RWPE2 (cell line): ENCODE measurements at regions not wholly inside any gene's neighbourhood (a gene's known extent, or its start where the extent isn't known, plus 50 kb on each side); places are given as distances from the start of the nearest gene placed in this dataset.

Source experiments
- ATAC-seq: fragments of 200-7000 bp; cut with Tn5 transposase; 3 replicates; pipeline ENCODE4 v1.9.1; 2021; ENCODE audit warnings: low read depth
- DNase-seq: peaks from one replicate; pipeline ENCODE4 v3.0.0-alpha.2; 2020; ENCODE audit warnings: low spot score
- H3K27ac ChIP-seq: fragments of 450-650 bp; 2 replicates; pipeline ENCODE4 v1.5.1; 2017; ENCODE audit warnings: mild to moderate bottlenecking; ENCODE audit not compliant: poor library complexity, severe bottlenecking
- H3K27me3 ChIP-seq: fragments of 250-450 bp; sonication (Bioruptor Pico); 2 replicates; pipeline ENCODE4 v1.5.1; 2021; ENCODE audit warnings: mild to moderate bottlenecking, moderate library complexity; ENCODE audit not compliant: insufficient read depth, poor library complexity, severe bottlenecking
- H3K36me3 ChIP-seq: fragments of 250-450 bp; sonication (Bioruptor Pico); 2 replicates; pipeline ENCODE4 v1.5.1; 2020; ENCODE audit warnings: low read depth, mild to moderate bottlenecking, moderate library complexity
- H3K4me1 ChIP-seq: fragments of 250-450 bp; sonication (Bioruptor Pico); 2 replicates; pipeline ENCODE4 v1.5.1; 2021; ENCODE audit warnings: mild to moderate bottlenecking, moderate library complexity; ENCODE audit not compliant: insufficient read depth, poor library complexity, severe bottlenecking
- H3K4me3 ChIP-seq: fragments of 250-450 bp; sonication (Bioruptor Pico); 2 replicates; pipeline ENCODE4 v1.5.1; 2021; ENCODE audit warnings: mild to moderate bottlenecking, moderate library complexity; ENCODE audit not compliant: severe bottlenecking
- H3K9me3 ChIP-seq: fragments of 250-450 bp; sonication (Bioruptor Pico); 2 replicates; pipeline ENCODE4 v1.5.1; 2021; ENCODE audit warnings: mild to moderate bottlenecking, moderate library complexity; ENCODE audit not compliant: severe bottlenecking
- TF ChIP-seq, protein P1 (sequence below): fragments of 450-650 bp; IDR thresholded peaks from one replicate; pipeline ENCODE4 v1.5.1; 2017; ENCODE audit warnings: mild to moderate bottlenecking, moderate library complexity; ENCODE audit not compliant: poor library complexity, severe bottlenecking

DNA sequence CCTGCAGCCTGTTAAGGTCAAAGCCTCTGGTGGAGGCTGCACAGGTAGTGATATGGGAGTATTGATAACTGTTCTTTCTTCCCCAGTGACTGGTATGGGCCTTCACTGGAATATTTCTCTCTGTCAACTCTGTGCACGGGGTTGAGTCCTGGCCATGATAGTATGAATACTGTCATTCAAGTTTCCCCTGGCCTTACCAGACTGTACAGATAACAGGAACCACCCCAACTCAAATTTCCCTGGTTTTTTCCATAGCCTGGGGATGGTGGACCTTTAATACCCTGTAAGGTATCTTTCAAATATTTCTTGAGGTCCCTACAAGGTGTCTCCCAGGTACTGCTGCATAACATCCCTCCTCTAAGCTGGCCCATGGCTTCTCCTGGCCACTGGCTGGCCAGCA lies 51.4 kb upstream of the TNFAIP3 start:
- no peak overlapping the region for H3K4me3 ChIP-seq
- TF ChIP-seq, protein P1, sequence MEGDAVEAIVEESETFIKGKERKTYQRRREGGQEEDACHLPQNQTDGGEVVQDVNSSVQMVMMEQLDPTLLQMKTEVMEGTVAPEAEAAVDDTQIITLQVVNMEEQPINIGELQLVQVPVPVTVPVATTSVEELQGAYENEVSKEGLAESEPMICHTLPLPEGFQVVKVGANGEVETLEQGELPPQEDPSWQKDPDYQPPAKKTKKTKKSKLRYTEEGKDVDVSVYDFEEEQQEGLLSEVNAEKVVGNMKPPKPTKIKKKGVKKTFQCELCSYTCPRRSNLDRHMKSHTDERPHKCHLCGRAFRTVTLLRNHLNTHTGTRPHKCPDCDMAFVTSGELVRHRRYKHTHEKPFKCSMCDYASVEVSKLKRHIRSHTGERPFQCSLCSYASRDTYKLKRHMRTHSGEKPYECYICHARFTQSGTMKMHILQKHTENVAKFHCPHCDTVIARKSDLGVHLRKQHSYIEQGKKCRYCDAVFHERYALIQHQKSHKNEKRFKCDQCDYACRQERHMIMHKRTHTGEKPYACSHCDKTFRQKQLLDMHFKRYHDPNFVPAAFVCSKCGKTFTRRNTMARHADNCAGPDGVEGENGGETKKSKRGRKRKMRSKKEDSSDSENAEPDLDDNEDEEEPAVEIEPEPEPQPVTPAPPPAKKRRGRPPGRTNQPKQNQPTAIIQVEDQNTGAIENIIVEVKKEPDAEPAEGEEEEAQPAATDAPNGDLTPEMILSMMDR, result no peak
- DNase-seq, result no peak
- no peak for ATAC-seq
- H3K27ac ChIP-seq, result no peak overlapping the region
- no peaks in the 10 kb centered on the region for H3K9me3 ChIP-seq
- no peaks in the 10 kb centered on the region for H3K27me3 ChIP-seq
- no peaks in the 10 kb centered on the region for H3K36me3 ChIP-seq
- peaks cover 32% of the 10 kb centered on the region for H3K4me1 ChIP-seq

DNA sequence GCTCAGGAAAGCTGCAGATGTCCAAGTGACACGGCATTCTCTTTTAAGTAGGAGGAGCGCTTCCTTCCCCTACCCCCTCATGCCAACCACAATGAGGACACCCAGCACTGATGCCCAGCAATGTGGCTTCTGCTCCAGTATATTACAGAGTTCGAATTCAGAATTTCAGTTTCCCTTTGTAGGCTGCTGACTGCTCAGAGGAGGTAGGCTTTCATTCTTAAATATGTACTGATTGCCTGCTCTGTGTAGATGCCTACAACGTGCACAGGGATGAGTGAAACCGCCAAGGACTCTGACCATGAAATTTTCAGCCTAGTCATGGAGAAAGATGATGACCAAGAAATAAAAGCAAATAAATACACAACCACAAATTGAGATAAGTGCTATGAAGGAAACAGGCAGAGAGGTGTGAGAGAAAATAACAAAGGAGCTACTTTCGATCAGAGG lies 50.9 kb upstream of the TNFAIP3 start:
- no peak overlapping the region for H3K4me3 ChIP-seq

DNA sequence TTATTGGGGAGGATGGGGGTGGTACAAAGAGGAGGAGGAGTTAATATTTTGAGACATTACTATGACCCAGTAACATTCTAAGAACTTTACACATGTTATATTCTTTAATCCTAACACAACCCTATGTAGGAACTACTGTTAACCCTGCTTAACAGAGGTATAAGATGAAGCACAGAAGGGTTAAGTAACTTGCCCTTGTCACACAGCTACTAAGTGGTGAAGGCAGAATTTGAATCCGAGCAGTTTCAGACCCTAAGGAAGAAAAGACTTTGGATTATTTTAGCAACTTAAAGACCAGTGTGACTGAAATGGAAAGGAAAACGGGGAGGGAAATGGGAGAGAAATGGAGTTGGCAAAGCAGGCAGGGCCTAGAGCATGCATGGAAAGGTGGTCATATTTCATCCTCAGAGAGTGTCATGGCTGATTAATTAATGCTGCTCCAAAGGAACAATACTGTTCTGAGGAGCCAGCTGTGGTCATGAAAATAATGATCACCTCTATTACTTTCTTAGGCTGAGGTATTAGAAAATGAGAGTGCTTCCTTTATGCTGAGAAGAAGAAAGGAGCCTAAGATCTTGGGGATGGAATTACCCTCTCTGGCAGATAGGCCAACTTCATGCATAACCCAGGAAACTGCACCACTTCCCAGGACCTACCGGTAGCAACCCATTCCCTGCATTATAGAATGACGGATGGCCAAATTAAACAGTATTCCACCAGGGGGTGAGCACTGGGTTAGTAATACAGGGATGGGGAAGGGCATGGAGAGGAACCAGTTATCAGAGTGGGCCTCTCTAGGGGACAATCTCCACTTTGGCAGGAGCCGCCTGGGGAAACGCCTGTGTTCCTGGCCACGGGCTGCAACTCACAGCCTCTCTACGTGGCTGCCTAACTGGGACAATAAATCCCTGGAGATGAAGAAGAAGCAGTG lies 50.1 kb upstream of the TNFAIP3 start:
- ATAC-seq (no peak), DNase-seq (no peak)
- TF ChIP-seq, protein P1, result no peak
- Histone ChIP-seq H3K27me3 (no peaks in the 10 kb centered on the region), H3K4me1 (peaks cover 27% of the 10 kb centered on the region), H3K4me3 (no peak overlapping the region), H3K9me3 (no peaks in the 10 kb centered on the region), H3K36me3 (no peaks in the 10 kb centered on the region), H3K27ac (no peak overlapping the region)

More for the DNA sequence above, 50.9 kb upstream of the TNFAIP3 start:
- peaks cover 32% of the 10 kb centered on the region for H3K4me1 ChIP-seq
- H3K36me3 ChIP-seq, result no peaks in the 10 kb centered on the region
- H3K27me3 ChIP-seq, result no peaks in the 10 kb centered on the region
- no peak for ATAC-seq
- TF ChIP-seq, protein P1, result no peak
- no peak overlapping the region for H3K27ac ChIP-seq
- no peak for DNase-seq
- no peaks in the 10 kb centered on the region for H3K9me3 ChIP-seq
